D721Med (cell line): ENCODE measurements at regions not wholly inside any gene's neighbourhood (a gene's known extent, or its start where the extent isn't known, plus 50 kb on each side); places are given as distances from the start of the nearest gene placed in this dataset.
A peak's percentile ranks its signal among the peaks of the same experiment; 100 is the strongest.

Experiments used
- DNase-seq: peaks from one replicate; pipeline ENCODE4 v3.0.0; 2011; ENCODE audit warnings: low spot score; ENCODE audit not compliant: insufficient read length
- FAIRE-seq: peaks from 2 replicates; lab custom pipeline; 2011; peaks lifted over from hg19 to GRCh38; lab: Jason Lieb, UNC
- TF ChIP-seq, protein P1 (sequence below): IDR thresholded peaks from 2 replicates; pipeline ENCODE4 v1.5.1; 2012; ENCODE audit warnings: mild to moderate bottlenecking, control low read depth; ENCODE audit not compliant: insufficient read depth; ENCODE audit errors: missing control alignments

GRCh38 chr5:129359450-129359849 lies 100.6 kb upstream of the ADAMTS19 start:
- TF ChIP-seq, protein P1, sequence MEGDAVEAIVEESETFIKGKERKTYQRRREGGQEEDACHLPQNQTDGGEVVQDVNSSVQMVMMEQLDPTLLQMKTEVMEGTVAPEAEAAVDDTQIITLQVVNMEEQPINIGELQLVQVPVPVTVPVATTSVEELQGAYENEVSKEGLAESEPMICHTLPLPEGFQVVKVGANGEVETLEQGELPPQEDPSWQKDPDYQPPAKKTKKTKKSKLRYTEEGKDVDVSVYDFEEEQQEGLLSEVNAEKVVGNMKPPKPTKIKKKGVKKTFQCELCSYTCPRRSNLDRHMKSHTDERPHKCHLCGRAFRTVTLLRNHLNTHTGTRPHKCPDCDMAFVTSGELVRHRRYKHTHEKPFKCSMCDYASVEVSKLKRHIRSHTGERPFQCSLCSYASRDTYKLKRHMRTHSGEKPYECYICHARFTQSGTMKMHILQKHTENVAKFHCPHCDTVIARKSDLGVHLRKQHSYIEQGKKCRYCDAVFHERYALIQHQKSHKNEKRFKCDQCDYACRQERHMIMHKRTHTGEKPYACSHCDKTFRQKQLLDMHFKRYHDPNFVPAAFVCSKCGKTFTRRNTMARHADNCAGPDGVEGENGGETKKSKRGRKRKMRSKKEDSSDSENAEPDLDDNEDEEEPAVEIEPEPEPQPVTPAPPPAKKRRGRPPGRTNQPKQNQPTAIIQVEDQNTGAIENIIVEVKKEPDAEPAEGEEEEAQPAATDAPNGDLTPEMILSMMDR: no peak
- no peak for FAIRE-seq
- no peak for DNase-seq

- DNase-seq (no peak), FAIRE-seq (peak; percentile 25)
- TF ChIP-seq, protein P1: peak; percentile 33
Measured at GRCh38 chr5:129361441-129362025, 98.6 kb upstream of the ADAMTS19 start.

DNA sequence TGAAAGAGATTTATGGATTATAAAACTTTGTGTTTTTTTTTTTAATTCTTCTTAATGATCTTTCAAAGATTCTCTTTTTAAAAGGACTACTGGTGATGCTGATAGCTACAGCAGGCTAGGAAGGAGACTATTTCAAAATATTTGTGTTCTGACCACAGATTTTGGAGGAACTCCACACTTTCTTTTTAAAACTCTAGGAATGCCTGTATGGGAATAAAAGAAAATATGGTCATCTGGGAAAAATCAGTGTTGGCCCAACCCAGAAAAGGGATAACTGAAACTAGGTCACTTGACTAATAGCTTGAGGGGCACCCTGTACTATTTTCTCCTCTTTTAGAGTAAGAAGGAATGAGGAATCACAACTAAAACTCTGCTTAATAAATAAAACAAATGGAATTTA lies 97.6 kb upstream of the ADAMTS19 start:
- DNase-seq (no peak), FAIRE-seq (no peak)
- TF ChIP-seq, protein P1: no peak

GRCh38 chr5:129363991-129364390 lies 96.1 kb upstream of the ADAMTS19 start:
- TF ChIP-seq, protein P1: no peak
- DNase-seq (no peak), FAIRE-seq (no peak)

GRCh38 chr5:129367883-129368282 lies 92.2 kb upstream of the ADAMTS19 start:
- no peak for DNase-seq
- TF ChIP-seq, protein P1: no peak
- FAIRE-seq: no peak

GRCh38 chr5:129372025-129372424 lies 88.1 kb upstream of the ADAMTS19 start:
- TF ChIP-seq, protein P1: no peak
- DNase-seq (no peak), FAIRE-seq (no peak)

GRCh38 chr5:129377504-129377903 lies 82.6 kb upstream of the ADAMTS19 start:
- DNase-seq: no peak

More at GRCh38 chr5:129377504-129377903, 82.6 kb upstream of the ADAMTS19 start:
- no peak for FAIRE-seq
- TF ChIP-seq, protein P1: no peak
